ENCODE measurements at regions not wholly inside any gene's neighbourhood (a gene's known extent, or its start where the extent isn't known, plus 50 kb on each side); places are given as distances from the start of the nearest gene placed in this dataset.
"Not testable (repeated sequence)": the region's sequence is repeated elsewhere in the genome, so short reads cannot be mapped to it uniquely, and the experiment has no call there.

DNA sequence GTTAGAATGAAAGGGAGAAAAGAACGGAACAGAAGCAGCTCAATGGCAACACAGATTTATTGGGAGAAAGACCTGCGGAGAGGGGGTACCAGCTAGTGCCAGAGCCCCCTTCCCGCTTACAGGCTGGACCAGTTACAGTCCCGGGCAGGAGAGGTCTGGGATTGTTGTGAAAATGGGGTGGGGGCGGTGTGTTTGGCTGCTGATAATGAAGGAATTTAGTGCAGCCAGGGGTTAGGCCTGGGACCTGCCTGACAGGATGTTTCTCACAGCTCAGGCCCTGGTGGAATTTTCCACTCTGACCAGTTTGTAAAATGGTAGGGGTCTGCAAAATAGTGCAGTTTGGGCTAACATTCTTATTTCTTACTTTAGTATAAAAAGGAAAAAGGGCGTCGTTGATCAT lies 75.4 kb upstream of the SPIN4 start:
- Histone ChIP-seq H3K4me1 (ENCODE audit: control insufficient read depth, insufficient read depth, low read length, unreplicated experiment) (no peaks in the 10 kb centered on the region), H3K4me3 (ENCODE audit: low read depth, low read length) (no peak overlapping the region), H3K27me3 (ENCODE audit: insufficient read depth, low read length) (no peaks in the 10 kb centered on the region), H3K79me2 (ENCODE audit: control insufficient read depth, insufficient read depth, low read length, unreplicated experiment) (no peaks in the 10 kb centered on the region), H2AFZ (ENCODE audit: low read length, unreplicated experiment) (no peak overlapping the region), H3K27ac (ENCODE audit: low read depth, low read length) (no peak overlapping the region), H3K36me3 (ENCODE audit: insufficient read depth, low read length) (no peaks in the 10 kb centered on the region)

- Histone ChIP-seq H3K4me1 (ENCODE audit: control insufficient read depth, insufficient read depth, low read length, unreplicated experiment) (no peaks in the 10 kb centered on the region), H3K36me3 (ENCODE audit: insufficient read depth, low read length) (no peaks in the 10 kb centered on the region), H3K27me3 (ENCODE audit: insufficient read depth, low read length) (no peaks in the 10 kb centered on the region), H3K79me2 (ENCODE audit: control insufficient read depth, insufficient read depth, low read length, unreplicated experiment) (no peaks in the 10 kb centered on the region), H3K4me3 (ENCODE audit: low read depth, low read length) (no peak overlapping the region), H3K27ac (ENCODE audit: low read depth, low read length) (no peak overlapping the region), H2AFZ (ENCODE audit: low read length, unreplicated experiment) (no peak overlapping the region)
These were observed 72.9 kb upstream of the SPIN4 start for GRCh38 chrX:63424063-63424462.

- no peak overlapping the region for H3K27ac ChIP-seq (ENCODE audit: low read depth, low read length)
- H3K36me3 ChIP-seq (ENCODE audit: insufficient read depth, low read length), result no peaks in the 10 kb centered on the region
- no peak overlapping the region for H3K4me3 ChIP-seq (ENCODE audit: low read depth, low read length)
- no peak overlapping the region for H2AFZ ChIP-seq (ENCODE audit: low read length, unreplicated experiment)
- H3K79me2 ChIP-seq (ENCODE audit: control insufficient read depth, insufficient read depth, low read length, unreplicated experiment), result no peaks in the 10 kb centered on the region
- H3K4me1 ChIP-seq (ENCODE audit: control insufficient read depth, insufficient read depth, low read length, unreplicated experiment), result no peaks in the 10 kb centered on the region
- no peaks in the 10 kb centered on the region for H3K27me3 ChIP-seq (ENCODE audit: insufficient read depth, low read length)
These were observed 70.3 kb upstream of the SPIN4 start for GRCh38 chrX:63421411-63421810.

DNA sequence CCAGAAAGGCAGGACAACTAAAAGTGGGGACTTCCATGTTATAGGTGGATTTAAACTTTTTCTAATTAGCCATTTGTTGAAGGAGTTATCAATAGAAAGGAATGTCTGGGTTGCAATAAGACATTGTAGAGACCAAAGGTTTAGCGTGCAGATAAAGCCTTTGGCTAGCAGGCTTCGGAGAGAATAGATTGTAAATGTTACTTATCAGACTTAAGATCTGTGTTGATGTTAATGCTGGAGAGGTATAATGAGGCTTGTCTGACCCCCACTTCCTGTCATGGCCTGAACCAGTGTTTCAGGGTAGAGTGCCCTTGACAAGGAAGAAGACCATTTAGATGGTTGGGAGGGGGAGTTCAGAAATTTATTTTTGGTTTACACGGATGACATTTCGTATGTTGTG lies 67.1 kb upstream of the SPIN4 start:
- Histone ChIP-seq H2AFZ (ENCODE audit: low read length, unreplicated experiment) (no peak overlapping the region), H3K4me1 (ENCODE audit: control insufficient read depth, insufficient read depth, low read length, unreplicated experiment) (no peaks in the 10 kb centered on the region), H3K27me3 (ENCODE audit: insufficient read depth, low read length) (no peaks in the 10 kb centered on the region), H3K4me3 (ENCODE audit: low read depth, low read length) (no peak overlapping the region), H3K36me3 (ENCODE audit: insufficient read depth, low read length) (no peaks in the 10 kb centered on the region), H3K79me2 (ENCODE audit: control insufficient read depth, insufficient read depth, low read length, unreplicated experiment) (no peaks in the 10 kb centered on the region), H3K27ac (ENCODE audit: low read depth, low read length) (no peak overlapping the region)

DNA sequence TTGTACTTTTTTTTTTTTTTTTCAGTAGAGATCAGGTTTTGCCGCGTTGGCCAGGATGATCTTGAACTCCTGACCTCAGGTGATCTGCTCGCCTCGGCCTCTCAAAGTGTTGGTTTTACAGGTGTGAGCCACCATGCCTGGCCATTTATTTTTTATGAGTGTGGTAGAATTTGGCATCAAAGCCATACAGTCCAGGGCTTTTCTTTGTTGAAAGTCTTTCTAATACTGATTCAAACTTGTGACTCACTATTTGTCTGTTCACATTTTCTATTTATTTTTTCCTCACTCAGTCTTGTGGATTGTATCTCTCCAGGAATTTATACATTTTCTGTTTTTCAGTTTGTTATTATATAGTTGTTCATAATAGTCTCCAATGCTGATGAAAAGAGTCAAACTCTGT lies 66.5 kb upstream of the SPIN4 start:
- H3K4me3 ChIP-seq (ENCODE audit: low read depth, low read length), result no peak overlapping the region
- H3K27me3 ChIP-seq (ENCODE audit: insufficient read depth, low read length), result no peaks in the 10 kb centered on the region
- H3K36me3 ChIP-seq (ENCODE audit: insufficient read depth, low read length), result no peaks in the 10 kb centered on the region
- no peaks in the 10 kb centered on the region for H3K79me2 ChIP-seq (ENCODE audit: control insufficient read depth, insufficient read depth, low read length, unreplicated experiment)
- no peaks in the 10 kb centered on the region for H3K4me1 ChIP-seq (ENCODE audit: control insufficient read depth, insufficient read depth, low read length, unreplicated experiment)
- no peak overlapping the region for H2AFZ ChIP-seq (ENCODE audit: low read length, unreplicated experiment)
- H3K27ac ChIP-seq (ENCODE audit: low read depth, low read length), result no peak overlapping the region

- not testable (repeated sequence) for H3K36me3 ChIP-seq (ENCODE audit: insufficient read depth, low read length); H3K27me3 ChIP-seq (ENCODE audit: insufficient read depth, low read length); H3K79me2 ChIP-seq (ENCODE audit: control insufficient read depth, insufficient read depth, low read length, unreplicated experiment); H3K4me3 ChIP-seq (ENCODE audit: low read depth, low read length); H3K27ac ChIP-seq (ENCODE audit: low read depth, low read length); H2AFZ ChIP-seq (ENCODE audit: low read length, unreplicated experiment); H3K4me1 ChIP-seq (ENCODE audit: control insufficient read depth, insufficient read depth, low read length, unreplicated experiment)
These were observed 58.8 kb upstream of the SPIN4 start for GRCh38 chrX:63409934-63410333.

GRCh38 chrX:63408050-63408449 lies 56.9 kb upstream of the SPIN4 start:
- H2AFZ ChIP-seq (ENCODE audit: low read length, unreplicated experiment), result no peak overlapping the region

DNA sequence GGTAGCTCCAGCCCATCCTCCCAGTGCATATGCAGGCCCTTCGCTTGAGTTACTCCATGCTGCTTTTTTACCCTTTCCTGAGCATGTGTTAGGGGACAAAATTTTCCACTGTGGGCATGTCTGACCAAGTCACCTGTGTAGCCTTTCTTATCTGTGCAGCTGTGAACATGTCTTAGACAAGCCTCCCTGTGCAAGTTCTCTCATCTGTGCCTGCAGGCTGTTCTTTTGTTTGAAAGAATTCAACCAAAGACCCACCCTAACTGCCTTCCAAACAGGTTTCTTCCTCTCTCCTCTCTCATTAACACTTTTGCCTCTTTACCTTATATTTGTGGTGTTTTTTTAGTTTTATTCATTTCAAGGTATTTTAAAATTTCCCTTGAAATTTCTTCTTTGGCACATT lies 53.2 kb upstream of the SPIN4 start:
- no peaks in the 10 kb centered on the region for H3K36me3 ChIP-seq (ENCODE audit: insufficient read depth, low read length)
- H3K27ac ChIP-seq (ENCODE audit: low read depth, low read length), result no peak overlapping the region
- no peaks in the 10 kb centered on the region for H3K4me1 ChIP-seq (ENCODE audit: control insufficient read depth, insufficient read depth, low read length, unreplicated experiment)
- H2AFZ ChIP-seq (ENCODE audit: low read length, unreplicated experiment), result no peak overlapping the region
- no peaks in the 10 kb centered on the region for H3K79me2 ChIP-seq (ENCODE audit: control insufficient read depth, insufficient read depth, low read length, unreplicated experiment)
- no peaks in the 10 kb centered on the region for H3K27me3 ChIP-seq (ENCODE audit: insufficient read depth, low read length)
- no peak overlapping the region for H3K4me3 ChIP-seq (ENCODE audit: low read depth, low read length)

More at GRCh38 chrX:63408050-63408449, 56.9 kb upstream of the SPIN4 start:
- H3K4me3 ChIP-seq (ENCODE audit: low read depth, low read length), result no peak overlapping the region
- H3K4me1 ChIP-seq (ENCODE audit: control insufficient read depth, insufficient read depth, low read length, unreplicated experiment), result no peaks in the 10 kb centered on the region
- H3K27me3 ChIP-seq (ENCODE audit: insufficient read depth, low read length), result no peaks in the 10 kb centered on the region
- H3K36me3 ChIP-seq (ENCODE audit: insufficient read depth, low read length), result no peaks in the 10 kb centered on the region
- H3K79me2 ChIP-seq (ENCODE audit: control insufficient read depth, insufficient read depth, low read length, unreplicated experiment), result no peaks in the 10 kb centered on the region
- H3K27ac ChIP-seq (ENCODE audit: low read depth, low read length), result no peak overlapping the region

DNA sequence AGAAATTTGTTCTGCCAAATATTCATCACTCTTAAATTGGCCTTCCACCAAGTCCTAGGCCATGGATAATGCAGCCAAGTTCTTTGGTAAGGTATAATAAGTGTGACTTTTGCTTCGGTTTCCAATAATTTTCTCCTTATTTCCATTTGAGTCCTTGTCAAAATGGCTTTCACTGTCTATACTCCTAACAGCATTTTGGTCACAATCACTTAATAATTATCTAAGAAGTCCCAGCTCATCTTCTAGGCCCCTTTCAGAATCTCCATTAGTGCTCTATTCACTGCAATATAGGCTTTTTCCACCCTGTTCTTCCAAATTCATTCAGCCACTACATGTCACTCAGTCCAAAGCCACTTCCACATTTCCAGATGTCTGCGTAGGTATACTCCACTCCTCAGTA lies 51.0 kb upstream of the SPIN4 start:
- Histone ChIP-seq H3K27ac (ENCODE audit: low read depth, low read length) (no peak overlapping the region), H3K4me1 (ENCODE audit: control insufficient read depth, insufficient read depth, low read length, unreplicated experiment) (no peaks in the 10 kb centered on the region), H3K36me3 (ENCODE audit: insufficient read depth, low read length) (no peaks in the 10 kb centered on the region), H2AFZ (ENCODE audit: low read length, unreplicated experiment) (no peak overlapping the region), H3K79me2 (ENCODE audit: control insufficient read depth, insufficient read depth, low read length, unreplicated experiment) (no peaks in the 10 kb centered on the region), H3K27me3 (ENCODE audit: insufficient read depth, low read length) (no peaks in the 10 kb centered on the region), H3K4me3 (ENCODE audit: low read depth, low read length) (no peak overlapping the region)
